G401 (cell line): ENCODE measurements at regions not wholly inside any gene's neighbourhood (a gene's known extent, or its start where the extent isn't known, plus 50 kb on each side); places are given as distances from the start of the nearest gene placed in this dataset.
A peak's percentile ranks its signal among the peaks of the same experiment; 100 is the strongest.

Source experiments
- DNase-seq: peaks from one replicate; pipeline ENCODE4 v3.0.0-alpha.2; 2015; ENCODE audit warnings: low spot score
- in situ Hi-C: cut with HindIII; loops from 2 replicates; pipeline ENCODE4 v1.10.0; 2016; ENCODE audit warnings: low sequenced_read_pairs, mixed read lengths

DNA sequence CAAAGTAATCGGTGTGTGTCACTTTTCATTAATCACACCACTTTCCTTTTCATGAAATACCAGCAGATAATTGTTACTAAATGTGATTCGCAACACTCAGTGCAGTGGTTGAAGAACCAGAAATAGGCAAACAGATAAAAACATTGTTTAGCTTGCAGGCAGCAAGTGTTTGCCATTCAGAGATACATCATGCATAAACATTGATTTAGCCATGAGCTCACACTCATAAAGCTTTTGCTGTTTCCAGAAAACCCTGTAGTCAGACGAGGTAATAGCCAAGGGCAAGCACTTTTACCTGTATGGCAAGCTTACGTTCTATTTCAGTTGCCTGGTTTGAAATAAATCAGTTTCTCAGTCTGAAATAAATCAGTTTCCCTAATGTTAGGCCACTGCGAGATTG, 542.0 kb upstream of the TENM3 start:
- DNase-seq, result no peak
- in situ Hi-C loops, result no loop called here

GRCh38 chr4:181701894-181702293, 541.3 kb upstream of the TENM3 start:
- no peak for DNase-seq
- in situ Hi-C loops, result no loop called here

DNA sequence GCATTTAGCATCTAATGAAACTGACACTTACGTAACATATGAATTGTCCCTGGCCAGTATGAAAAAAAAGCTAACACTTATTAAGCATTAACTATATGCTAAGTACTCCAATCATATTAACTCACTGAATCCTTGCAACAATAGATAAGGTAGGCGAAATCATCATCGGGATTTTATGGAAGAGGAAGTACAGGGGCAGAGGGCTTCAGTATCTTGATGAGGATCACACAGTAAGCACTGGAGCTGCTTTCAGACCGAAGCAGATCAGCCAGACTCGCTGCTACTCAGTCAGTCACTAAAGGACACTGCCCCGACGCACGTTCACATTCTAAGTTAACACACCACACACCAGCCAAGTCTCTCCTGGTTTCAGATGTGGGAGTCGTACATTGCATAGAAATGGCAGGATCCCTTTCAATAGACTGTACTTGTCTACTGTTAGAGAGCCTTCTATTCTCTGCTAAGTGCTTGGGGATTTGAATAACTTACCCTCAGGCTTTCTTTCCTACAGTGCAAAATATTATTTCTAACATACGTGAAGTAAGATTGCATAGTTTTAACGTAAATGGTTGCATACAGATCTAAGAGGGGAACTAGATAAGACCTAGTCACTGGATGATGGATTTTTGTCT, 540.2 kb upstream of the TENM3 start:
- in situ Hi-C loops, result no loop called here
- no peak for DNase-seq

GRCh38 chr4:181710143-181710542, 533.1 kb upstream of the TENM3 start:
- in situ Hi-C loops, result no loop called here
- no peak for DNase-seq

DNA sequence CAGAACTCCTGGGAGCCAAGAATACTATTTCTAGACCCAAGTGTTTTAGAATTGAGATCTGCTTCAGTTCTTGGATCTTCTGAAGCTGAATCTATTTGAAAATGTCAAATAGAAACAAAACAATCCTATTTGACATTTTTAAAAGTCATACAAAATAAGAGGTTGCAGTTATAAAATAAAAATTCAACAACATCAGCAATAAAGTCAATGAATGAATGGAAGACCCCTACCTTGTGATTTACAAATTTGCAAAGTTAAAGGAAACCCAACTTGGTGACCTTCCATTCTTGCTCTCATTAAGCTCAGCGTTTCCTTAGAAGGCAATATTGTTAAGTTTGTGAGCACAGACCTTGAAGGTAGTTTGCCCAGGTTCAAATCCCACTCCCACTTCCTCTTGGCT, 531.8 kb upstream of the TENM3 start:
- DNase-seq, result no peak
- in situ Hi-C loops, result no loop called here

- in situ Hi-C loops, result no loop called here
- DNase-seq, result no peak
Measured at GRCh38 chr4:181728305-181728966, 514.8 kb upstream of the TENM3 start.

GRCh38 chr4:181731900-181732299, 511.3 kb upstream of the TENM3 start:
- in situ Hi-C loops, result no loop called here

DNA sequence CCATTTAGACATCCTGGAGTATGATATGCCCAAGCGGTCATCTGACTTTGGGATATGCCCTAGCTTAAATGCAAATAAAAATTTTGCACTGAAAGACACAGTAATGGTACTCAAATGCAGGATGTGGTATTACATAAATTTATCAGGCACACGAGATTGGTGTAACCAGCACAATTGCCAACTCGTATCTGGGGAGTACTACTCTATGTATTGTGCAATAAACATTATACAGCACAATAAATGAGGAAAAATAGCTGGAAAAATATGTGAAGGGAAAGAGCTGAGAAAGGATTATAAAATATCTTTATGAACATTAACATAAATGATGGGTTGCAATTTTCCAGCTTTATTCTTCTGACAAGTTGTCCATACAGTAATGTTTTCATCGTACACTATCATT, 505.5 kb upstream of the TENM3 start:
- no peak for DNase-seq
- in situ Hi-C loops, result no loop called here

More at GRCh38 chr4:181731900-181732299, 511.3 kb upstream of the TENM3 start:
- DNase-seq, result no peak

DNA sequence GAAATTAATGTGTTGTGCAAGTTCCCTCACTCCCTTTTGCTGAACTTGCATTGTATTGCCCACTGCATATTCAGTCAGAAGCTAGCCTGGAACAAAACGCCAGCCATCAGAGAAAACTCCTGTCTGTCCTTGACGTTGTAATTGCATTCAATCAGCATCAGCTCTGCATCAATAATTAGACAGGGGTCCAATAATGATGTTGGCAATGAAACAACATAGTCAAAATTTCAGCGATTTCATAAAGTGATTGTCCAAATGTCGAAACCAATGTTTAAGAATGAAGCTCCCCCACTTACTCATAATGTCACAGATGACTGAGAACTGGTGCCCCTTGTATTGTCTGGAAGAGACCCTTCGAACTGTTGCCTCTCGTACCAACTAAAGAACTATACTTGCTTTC, 504.2 kb upstream of the TENM3 start:
- in situ Hi-C loops, result no loop called here
- DNase-seq, result no peak

GRCh38 chr4:181741513-181741912, 501.7 kb upstream of the TENM3 start:
- DNase-seq, result no peak
- in situ Hi-C loops, result no loop called here

GRCh38 chr4:181745933-181746625, 497.1 kb upstream of the TENM3 start:
- DNase-seq, result no peak
- in situ Hi-C loops, result no loop called here

DNA sequence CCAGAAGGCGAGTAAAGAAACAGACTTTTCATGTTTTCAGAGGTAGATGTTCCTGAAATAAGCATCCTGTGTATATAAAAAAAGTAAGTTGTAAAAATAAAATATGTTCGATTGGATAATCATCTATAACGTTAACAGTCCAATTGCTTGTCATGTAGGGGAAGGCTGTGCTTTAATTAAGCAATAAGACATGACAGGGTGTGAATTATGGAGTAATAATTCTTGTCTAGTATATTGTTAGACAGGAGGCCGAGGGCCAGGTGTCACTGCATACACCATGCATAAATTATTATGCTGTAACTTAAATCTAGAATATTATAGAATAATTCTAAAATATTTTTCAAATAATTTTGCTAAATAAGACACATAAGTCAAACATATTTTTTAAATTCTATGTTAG, 494.6 kb upstream of the TENM3 start:
- in situ Hi-C loops, result no loop called here
- DNase-seq, result no peak

GRCh38 chr4:181752516-181752915, 490.7 kb upstream of the TENM3 start:
- DNase-seq, result no peak
- in situ Hi-C loops, result no loop called here

GRCh38 chr4:181753207-181753606, 490.0 kb upstream of the TENM3 start:
- in situ Hi-C loops, result no loop called here

DNA sequence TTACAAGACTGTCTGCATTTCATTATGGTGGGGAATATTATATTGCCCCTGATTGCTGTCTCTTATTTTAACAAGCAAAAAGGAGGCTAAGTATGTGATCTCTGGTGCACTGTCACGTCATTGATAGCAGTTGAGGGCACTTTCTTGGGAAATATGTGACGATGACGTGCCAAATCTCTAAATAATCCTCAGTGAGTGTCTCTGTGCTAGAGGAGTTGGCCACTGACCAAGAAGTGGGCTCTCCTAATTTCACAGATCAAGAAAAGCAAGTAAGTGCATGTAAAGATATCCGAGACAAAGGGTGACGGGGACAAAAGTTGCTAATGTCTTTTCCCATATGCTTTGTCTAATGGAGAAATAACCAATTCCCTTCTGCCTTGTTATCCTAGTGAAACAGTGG, 487.4 kb upstream of the TENM3 start:
- in situ Hi-C loops, result no loop called here
- DNase-seq, result no peak

More at GRCh38 chr4:181753207-181753606, 490.0 kb upstream of the TENM3 start:
- peak; percentile 8 for DNase-seq

DNA sequence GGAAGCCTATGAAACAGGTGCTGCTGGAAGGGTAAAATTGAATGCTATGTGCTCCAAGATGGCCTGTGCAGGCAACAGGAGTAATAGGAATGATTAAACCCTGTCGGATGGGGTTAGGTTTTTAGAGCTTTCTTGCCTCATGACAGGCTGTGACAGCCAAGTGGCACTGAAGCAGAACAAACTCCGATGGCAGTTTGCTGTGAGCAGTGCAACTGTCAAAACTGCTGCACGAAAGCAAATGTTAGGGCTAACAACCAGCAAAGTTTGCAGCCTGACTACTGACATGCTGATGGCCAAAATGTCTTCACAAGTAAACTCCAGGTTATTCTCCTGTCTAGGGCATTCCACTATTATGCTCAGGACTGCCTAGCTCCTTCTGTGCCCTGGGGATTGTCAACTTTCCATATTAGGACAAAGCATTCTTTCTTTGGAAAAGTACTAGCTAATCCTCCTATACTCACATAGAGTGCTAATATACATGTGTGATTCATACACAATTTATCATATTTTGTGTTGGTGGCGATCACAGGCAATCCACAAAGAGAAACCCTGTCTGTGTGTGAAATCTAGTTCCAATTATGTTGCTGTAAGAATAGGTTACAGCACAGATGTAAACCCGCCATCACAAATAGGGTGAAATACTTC, 486.6 kb upstream of the TENM3 start:
- in situ Hi-C loops, result no loop called here
- no peak for DNase-seq

DNA sequence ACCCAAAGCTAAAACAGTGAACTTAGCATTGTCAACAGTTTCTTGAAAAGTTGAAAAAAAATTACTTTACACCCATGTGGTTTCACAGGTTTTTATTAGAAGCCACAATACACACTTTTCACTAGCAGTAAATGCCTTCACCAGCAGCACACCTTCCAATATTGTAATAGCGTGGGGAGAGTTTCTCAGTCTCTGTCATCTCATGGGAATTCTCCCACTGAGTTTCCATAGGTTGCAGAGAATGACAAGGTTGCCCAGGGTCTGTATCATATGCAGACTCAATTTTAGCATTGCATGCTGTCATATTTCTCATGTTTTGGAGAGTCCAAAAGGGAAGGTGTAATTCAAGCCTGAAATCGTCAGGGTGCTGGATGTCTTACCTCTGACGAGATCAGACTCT, 486.1 kb upstream of the TENM3 start:
- no peak for DNase-seq
- in situ Hi-C loops, result no loop called here

- in situ Hi-C loops, result no loop called here
- no peak for DNase-seq
Measured at GRCh38 chr4:181757910-181758660, 485.1 kb upstream of the TENM3 start.

DNA sequence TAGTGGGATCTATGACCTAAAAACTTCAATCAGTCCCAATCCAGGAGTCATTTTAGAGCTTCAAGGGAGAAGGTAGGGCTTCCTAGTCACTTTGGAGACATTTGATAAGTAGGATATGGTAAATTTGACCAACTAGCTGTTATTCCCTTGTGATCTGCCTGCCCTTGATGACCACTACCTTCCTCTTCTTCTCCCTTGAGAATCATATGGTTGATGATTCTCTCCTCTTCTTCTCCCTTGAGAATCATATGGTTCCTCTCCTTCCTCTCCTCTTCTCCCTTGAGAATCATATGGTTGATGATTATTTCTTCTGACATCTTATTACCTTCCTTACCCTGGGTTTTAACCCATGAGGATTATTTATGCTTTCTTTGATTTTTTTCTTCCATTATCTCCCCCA, 482.6 kb upstream of the TENM3 start:
- in situ Hi-C loops, result no loop called here
- DNase-seq, result no peak

GRCh38 chr4:181761156-181761555, 482.0 kb upstream of the TENM3 start:
- no peak for DNase-seq
- in situ Hi-C loops, result no loop called here
